Astrocyte of the spinal cord (primary cell): ENCODE measurements at regions not wholly inside any gene's neighbourhood (a gene's known extent, or its start where the extent isn't known, plus 50 kb on each side); places are given as distances from the start of the nearest gene placed in this dataset.

Experiments
- DNase-seq: peaks from one replicate; pipeline ENCODE4 v3.0.0; 2011; ENCODE audit warnings: low read depth, low spot score
- H3K4me3 ChIP-seq: 2 replicates; pipeline ENCODE4 v1.5.1; 2011; ENCODE audit warnings: low read depth, mild to moderate bottlenecking, low read length, moderate library complexity
- in situ Hi-C: cut with HindIII; loops from 2 replicates; pipeline ENCODE4 v1.10.0; 2017; ENCODE audit warnings: low sequenced_read_pairs
- TF ChIP-seq, protein P1 (sequence below): IDR thresholded peaks from 2 replicates; pipeline ENCODE4 v1.5.1; 2012; ENCODE audit warnings: low read depth, mild to moderate bottlenecking, low read length, inconsistent platforms

DNA sequence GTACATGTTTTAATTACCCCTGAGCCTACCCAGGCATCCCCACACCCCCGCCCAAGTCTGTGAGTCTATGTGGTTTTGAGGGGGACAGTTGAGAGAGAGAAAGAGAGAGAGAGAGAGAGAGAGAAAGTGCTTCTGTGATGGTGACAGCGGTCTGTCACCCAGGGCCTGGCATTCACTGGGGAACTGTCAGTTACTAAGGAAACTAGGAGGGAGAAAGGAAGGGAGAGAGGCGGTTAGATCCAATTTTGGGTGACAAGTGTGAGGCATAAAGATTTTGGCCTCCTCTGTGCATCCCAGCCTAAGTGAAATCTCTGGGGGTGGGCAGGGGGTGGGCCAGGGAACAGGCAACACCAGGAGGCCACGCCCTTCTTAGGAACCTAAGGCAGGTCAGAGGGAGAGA, 498.3 kb downstream of the BUD13 start:
- TF ChIP-seq, protein P1, sequence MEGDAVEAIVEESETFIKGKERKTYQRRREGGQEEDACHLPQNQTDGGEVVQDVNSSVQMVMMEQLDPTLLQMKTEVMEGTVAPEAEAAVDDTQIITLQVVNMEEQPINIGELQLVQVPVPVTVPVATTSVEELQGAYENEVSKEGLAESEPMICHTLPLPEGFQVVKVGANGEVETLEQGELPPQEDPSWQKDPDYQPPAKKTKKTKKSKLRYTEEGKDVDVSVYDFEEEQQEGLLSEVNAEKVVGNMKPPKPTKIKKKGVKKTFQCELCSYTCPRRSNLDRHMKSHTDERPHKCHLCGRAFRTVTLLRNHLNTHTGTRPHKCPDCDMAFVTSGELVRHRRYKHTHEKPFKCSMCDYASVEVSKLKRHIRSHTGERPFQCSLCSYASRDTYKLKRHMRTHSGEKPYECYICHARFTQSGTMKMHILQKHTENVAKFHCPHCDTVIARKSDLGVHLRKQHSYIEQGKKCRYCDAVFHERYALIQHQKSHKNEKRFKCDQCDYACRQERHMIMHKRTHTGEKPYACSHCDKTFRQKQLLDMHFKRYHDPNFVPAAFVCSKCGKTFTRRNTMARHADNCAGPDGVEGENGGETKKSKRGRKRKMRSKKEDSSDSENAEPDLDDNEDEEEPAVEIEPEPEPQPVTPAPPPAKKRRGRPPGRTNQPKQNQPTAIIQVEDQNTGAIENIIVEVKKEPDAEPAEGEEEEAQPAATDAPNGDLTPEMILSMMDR = no peak
- in situ Hi-C loops = no loop called here
- no peak for DNase-seq
- no peak overlapping the region for H3K4me3 ChIP-seq

DNA sequence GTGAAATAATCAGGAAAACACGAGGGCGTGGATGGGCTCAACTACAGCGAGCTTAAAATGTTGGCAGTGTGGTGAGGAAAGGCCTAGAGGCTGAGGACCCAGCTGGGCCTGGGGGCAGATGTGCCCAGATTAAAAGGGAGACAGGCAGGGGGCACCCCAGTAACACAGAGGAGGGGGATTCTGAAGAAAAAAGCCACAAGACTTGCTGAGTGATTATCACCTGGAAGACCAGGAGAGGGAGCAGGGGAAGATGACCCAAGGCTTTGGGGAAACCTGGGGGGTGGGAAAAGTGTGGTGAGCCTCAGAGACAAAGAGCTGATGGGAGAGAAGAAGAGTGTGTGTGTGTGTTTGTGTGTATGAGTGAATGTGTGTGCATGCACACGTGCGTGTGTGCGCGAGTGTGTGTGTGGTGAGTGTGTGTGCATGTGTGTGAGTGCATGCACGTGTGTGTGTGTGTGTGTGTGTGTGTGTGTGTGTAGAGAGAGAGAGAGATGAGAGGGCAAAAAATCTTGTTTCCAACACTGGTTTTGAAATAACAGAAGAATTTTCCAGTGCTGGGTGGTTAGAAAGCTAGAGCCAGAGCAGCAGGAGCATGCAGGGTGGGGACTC, 500.5 kb downstream of the BUD13 start:
- DNase-seq = no peak
- in situ Hi-C loops = no loop called here

DNA sequence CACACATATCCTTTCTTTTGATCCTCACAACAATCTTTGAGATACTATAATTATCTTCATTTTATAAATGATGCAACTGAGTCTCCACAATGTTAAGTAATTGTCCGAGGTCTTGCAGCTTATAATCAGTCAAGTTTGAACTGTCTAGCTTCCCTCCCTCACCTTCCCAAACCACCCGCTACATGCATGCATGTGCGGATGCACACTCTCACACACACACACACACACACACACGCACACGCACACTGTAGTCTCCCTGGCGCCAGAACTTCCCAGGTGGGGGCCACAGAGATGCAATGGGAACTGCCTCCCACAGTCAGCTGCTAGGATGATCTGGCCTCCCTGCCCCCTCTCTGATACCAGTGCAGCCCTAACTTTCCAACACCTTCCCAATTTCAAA, 501.3 kb downstream of the BUD13 start:
- no peak overlapping the region for H3K4me3 ChIP-seq
- in situ Hi-C loops = no loop called here
- DNase-seq = no peak
- TF ChIP-seq, protein P1 = no peak

More for the DNA sequence above, 500.5 kb downstream of the BUD13 start:
- TF ChIP-seq, protein P1 = no peak
- H3K4me3 ChIP-seq = no peak overlapping the region

- in situ Hi-C loops = no loop called here
- no peak for DNase-seq
- TF ChIP-seq, protein P1 = no peak
- H3K4me3 ChIP-seq = no peak overlapping the region
These were observed 505.6 kb downstream of the BUD13 start for GRCh38 chr11:116267146-116267545.

DNA sequence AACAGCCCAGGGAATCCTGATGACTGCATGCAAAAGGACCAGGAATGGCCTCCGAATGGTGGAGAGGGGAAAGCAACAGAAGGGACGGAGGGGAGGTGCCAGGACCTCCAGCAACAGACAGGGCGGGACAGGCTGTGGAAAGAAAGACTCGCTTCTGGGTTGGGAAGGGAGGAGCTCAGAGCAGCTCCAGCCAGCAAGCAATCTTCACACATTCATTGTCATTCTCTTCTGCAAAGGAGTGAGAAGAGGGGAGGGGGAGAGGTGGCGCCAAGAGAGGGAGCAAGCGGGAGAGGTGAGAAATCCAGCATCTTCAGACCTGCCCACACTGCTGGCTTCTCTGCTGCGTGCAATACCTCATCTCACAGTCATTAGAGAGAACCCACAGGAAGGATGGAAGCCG, 509.0 kb downstream of the BUD13 start:
- in situ Hi-C loops = no loop called here

DNA sequence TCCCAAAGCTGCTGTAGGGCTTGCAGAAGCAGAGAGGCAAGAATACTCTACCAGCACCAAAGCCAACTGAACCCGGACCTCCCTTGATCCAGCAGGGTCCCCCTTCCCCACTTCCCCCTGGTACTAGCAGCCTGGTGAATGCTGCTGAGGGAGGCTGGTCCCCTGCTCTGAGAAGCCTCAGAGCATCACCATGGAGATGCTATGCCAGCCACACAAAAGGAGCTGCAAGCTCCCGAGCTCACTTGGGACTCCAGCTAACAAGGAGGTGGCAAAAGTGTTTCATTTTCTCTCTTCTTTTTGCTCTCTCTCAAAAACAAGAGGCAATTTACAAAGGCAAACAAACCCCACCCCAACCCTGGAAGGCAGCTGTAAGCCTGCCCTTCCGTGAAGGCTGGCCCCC, 509.8 kb downstream of the BUD13 start:
- TF ChIP-seq, protein P1 = no peak
- DNase-seq = no peak
- in situ Hi-C loops = no loop called here
- H3K4me3 ChIP-seq = no peak overlapping the region

More for the DNA sequence above, 509.0 kb downstream of the BUD13 start:
- H3K4me3 ChIP-seq = no peak overlapping the region
- DNase-seq = no peak
- TF ChIP-seq, protein P1 = no peak
